ENCODE measurements at regions not wholly inside any gene's neighbourhood (a gene's known extent, or its start where the extent isn't known, plus 50 kb on each side); places are given as distances from the start of the nearest gene placed in this dataset.

GRCh38 chr4:44804301-44804700, 77.9 kb upstream of the GNPDA2 start:
- TF ChIP-seq CTCF (IDR thresholded peaks at IDR 0.05; ENCODE audit: insufficient read depth, low read length) (no peak), POLR2AphosphoS5 (IDR thresholded peaks at IDR 0.05; ENCODE audit: low read depth) (no peak), REST (IDR thresholded peaks at IDR 0.05; ENCODE audit: insufficient replicate concordance, low read depth) (no peak), SPI1 (IDR thresholded peaks at IDR 0.05; ENCODE audit: borderline replicate concordance, low read depth) (no peak)
